RPMI7951 (cell line): ENCODE measurements at regions not wholly inside any gene's neighbourhood (a gene's known extent, or its start where the extent isn't known, plus 50 kb on each side); places are given as distances from the start of the nearest gene placed in this dataset.
A peak's percentile ranks its signal among the peaks of the same experiment; 100 is the strongest.
"Not testable (repeated sequence)": the region's sequence is repeated elsewhere in the genome, so short reads cannot be mapped to it uniquely, and the experiment has no call there.

Experiments
- DNase-seq: peaks from one replicate; pipeline ENCODE4 v3.0.0-alpha.2; 2012; ENCODE audit warnings: low read depth

DNA sequence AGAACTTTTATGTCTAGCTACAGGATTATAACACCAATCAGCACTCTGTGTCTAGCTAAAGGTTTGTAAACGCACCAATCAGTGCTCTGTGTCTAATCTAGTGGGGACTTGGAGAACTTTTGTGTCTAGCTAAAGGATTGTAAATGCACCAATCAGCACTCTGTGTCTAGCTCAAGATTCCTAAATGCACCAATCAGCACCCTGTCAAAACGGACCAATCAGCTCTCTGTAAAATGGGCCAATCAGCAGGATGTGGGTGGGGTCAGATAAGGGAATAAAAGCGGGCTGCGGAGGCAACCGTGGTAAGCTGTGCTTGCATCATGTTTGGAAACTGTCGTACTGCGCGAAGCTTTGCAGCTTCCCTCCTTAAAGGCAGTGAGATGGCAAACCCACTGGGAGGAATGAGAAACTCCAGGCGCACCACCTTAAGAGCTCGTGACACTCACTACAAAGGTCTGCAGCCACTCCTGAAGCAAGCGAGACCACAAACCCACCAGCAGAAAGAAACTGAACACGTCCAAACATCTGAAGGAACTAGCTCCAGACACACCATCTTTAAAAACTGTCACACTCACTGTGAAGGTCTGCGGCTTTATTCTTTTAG lies 112.1 kb upstream of the DUSP22 start:
- DNase-seq, result not testable (repeated sequence)

- no peak for DNase-seq
Observed at GRCh38 chr6:181049-181654, 111.1 kb upstream of the DUSP22 start.

DNA sequence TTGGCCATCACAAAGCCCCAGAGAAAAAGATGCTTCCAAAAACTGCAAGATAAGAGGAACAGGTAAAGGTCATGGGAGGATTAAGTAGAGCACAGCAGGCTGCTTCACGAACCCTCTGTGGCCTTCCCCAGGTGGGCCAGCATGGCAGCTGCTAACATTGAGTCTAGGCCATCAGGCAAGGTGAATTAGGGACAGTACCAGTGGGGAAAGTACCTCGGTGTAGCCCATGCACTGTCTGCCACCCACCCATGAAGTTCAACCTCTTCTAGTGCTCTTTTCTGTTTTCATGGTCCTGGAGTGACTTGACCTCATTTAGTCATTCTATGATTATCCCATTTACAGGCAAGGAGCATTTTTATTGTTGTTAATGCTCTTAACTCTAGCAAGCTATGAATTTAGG lies 108.6 kb upstream of the DUSP22 start:
- no peak for DNase-seq

DNA sequence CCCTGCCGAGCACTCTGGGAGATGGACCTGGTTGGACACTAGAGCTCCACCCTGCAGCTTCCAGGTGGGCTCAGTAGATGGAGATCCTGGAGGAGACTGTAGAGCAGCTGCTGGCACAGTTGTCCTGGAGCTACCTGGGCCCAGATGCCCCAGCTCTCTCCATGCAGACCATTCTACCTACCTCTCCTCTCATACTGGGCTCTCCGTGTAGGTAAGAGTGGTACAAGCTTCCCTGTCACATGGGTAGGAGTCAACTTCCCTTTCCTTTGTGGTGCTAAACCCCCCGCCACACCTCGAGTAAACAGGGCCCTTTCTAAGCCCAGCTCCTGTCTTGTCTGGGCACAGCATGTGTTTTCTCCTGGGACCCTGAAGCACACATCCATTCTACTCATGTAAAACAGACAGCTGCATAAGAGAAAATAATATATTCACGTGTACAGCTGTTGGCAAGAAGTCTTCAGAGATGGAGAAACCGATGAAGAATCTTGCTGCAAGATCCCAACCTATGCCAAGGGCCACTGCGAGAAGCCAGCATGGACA lies 108.1 kb upstream of the DUSP22 start:
- no peak for DNase-seq

GRCh38 chr6:186340-186965 lies 105.8 kb upstream of the DUSP22 start:
- DNase-seq, result no peak

GRCh38 chr6:187210-187861 lies 105.0 kb upstream of the DUSP22 start:
- DNase-seq, result no peak

DNA sequence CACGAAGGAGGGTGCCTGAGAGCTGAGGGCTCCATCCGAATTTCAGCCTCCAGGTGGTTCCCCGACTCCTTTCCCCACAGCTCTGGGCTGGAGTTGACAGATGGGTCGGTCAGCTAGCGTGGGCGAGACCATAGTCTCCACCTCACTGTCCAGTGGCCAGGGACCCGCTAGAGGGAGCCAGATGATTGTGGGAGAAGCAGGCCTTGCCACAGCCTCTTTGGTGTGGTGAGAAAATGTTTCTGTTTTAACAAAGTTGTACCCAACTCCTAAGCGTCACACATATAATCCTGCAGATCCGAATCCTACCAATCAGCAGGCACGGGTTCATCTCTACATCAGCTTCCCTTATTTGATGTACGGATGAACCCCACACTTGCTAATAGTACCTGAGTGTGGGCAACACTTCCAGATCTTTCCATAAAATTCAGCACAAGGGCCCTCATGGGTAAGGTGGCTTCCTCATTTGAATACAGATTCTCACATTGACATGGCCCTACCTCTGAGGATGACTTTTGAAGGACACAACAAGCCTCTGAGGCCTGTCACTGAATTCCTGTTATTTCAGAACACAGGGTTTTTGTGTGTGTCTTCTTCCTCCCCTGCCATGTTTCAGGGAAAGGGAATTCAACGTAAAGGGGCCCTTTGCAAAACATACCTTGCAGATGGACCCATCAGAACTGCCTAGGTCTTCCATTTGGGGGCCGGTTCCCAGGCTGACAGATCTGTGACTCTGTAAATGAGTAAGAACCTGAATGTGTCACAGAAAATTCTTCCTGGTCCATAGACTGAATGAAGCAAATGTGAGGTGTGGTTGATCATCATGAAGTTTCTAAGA lies 103.2 kb upstream of the DUSP22 start:
- DNase-seq, result peak; percentile 61

- DNase-seq, result no peak
Observed at GRCh38 chr6:189676-190075, 102.6 kb upstream of the DUSP22 start.

- no peak for DNase-seq
Observed at GRCh38 chr6:190596-191395, 101.5 kb upstream of the DUSP22 start.

- DNase-seq, result no peak
Observed at GRCh38 chr6:191487-192312, 100.6 kb upstream of the DUSP22 start.

- DNase-seq, result no peak
Observed at GRCh38 chr6:192313-192664, 100.0 kb upstream of the DUSP22 start.

DNA sequence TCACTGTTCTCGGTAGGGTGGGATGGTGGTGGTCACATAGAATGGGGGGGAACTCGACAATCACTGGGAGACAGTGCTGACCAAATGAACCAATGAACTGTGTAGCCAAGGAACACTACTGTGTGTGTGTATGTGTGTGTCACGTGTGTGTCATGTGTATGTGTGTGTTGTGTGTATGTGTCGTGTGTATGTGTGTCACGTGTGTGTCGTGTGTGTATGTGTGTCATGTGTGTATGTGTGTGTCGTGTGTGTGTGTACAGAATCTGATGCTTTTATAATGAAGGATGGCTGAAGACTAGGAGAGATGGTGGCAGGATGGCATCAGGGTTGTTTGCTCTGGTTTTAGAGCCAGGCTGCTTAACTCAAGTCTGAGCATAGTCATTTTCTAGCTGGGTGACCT lies 99.1 kb upstream of the DUSP22 start:
- DNase-seq, result no peak

GRCh38 chr6:193773-194310 lies 98.4 kb upstream of the DUSP22 start:
- DNase-seq, result no peak

DNA sequence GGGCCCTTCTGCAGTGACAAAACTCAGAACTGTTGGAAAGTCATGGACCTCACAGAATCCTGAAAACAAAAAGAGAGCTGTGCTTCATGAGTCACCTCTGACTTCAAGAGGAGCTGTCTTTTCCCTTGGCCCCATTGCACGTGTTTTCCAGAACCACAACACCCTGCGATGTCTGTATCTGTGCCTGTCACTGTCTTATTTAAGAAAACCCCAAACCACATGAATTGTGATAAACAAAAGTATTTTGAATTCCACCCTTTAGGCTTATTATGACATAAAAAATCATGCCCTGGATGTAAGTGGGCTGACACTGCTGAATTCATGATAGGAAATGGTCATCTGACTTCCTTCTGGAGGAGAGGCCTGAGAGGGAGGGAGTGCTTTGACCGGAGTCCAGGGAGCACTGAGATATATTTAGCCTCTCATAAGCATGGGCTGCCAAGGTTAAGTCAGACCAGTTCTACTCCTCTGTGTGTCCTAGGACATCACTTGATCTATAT lies 96.4 kb upstream of the DUSP22 start:
- DNase-seq, result peak; percentile 39

DNA sequence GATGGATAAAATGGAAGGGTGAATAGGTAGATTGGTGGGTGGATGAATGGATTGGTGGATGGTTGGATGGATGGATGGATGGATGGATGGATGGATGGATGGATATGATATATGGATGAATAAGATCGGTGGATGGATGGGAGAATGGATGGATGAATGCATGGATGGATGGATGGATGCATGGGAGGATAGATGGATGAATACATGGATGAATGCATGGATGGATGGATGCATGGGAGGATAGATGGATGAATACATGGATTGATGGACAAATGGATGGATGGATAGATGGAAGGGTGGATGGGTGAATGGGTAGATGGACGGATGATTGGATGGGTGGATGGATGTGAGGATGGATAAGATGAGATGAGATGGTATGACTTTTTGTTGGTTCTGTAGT lies 95.7 kb upstream of the DUSP22 start:
- no peak for DNase-seq

DNA sequence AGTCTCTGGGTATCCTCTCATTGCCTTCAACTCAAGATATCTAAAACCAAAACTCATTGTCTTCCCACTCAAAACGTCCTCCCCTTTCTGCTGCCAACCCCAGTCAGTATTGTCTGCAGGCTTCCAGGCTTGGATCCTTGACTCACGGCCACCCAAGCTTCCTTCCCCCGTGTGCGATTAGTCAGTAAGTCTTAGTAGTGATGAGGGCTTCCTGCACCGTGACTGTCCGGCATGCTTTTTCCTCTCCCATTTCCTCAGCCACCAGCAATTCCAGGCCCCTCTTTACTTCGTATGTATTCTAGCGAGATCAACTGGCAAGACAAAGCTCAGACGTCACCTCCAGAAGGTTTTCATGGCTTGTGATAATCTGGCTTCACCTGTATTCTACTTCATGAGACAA lies 88.6 kb upstream of the DUSP22 start:
- no peak for DNase-seq

DNA sequence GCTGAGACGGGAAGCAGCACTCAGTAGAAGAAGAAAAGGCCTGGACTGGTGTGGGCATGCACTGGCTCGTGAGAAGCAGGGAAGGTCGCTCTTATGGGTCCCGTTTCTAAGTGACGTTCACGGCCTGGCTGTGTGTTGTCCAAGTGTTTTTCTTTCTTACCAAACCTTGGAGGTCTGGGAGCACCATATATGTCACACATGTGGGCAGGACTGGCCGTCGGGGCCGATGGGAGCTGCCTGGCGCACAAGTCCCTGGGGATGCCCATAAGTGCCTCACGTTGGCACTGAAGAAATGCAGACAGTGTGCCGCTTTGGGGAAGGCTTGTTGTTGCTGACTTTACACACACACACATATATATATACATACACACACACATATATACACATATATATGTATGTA lies 86.0 kb upstream of the DUSP22 start:
- DNase-seq, result no peak

DNA sequence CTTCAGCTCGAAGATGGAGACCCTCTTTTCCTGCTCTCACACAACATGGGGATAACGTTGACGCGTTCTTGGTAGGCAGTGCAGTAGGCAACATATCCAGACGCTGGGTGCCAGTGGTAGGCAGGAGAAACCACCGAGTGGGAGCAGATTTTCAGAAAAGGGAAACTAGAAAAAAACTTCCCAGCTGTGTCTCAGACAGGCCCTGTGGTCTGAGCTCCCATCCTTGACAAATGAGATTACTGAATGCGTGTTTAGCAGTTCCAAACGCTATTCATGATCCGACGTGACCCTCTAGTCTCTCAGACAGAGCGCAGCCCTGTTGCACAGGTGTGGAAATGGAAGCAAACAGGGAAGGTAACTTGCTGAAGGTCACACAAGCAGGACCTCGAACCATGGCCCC lies 83.9 kb upstream of the DUSP22 start:
- DNase-seq, result no peak

- no peak for DNase-seq
Observed at GRCh38 chr6:208938-209337, 83.3 kb upstream of the DUSP22 start.
